GM13977 (cell line): ENCODE measurements at regions not wholly inside any gene's neighbourhood (a gene's known extent, or its start where the extent isn't known, plus 50 kb on each side); places are given as distances from the start of the nearest gene placed in this dataset.

Experiments used
- DNase-seq: peaks from one replicate; pipeline ENCODE4 v3.0.0; 2012; ENCODE audit warnings: low spot score
- in situ Hi-C: fragments of 300-500 bp; cut with MboI; formaldehyde crosslinking; loops from one replicate; pipeline ENCODE4 v1.12.0; 2022; ENCODE audit warnings: low sequenced_read_pairs, low pct_unique_long_range_greater_than_20kb, mixed read lengths, inconsistent platforms; ENCODE audit not compliant: unreplicated experiment
- TF ChIP-seq, protein P1 (sequence below): IDR thresholded peaks from 2 replicates; pipeline ENCODE4 v1.5.1; 2012; ENCODE audit warnings: mild to moderate bottlenecking, control low read depth; ENCODE audit not compliant: insufficient read depth; ENCODE audit errors: extremely low read depth, missing control alignments

- TF ChIP-seq, protein P1, sequence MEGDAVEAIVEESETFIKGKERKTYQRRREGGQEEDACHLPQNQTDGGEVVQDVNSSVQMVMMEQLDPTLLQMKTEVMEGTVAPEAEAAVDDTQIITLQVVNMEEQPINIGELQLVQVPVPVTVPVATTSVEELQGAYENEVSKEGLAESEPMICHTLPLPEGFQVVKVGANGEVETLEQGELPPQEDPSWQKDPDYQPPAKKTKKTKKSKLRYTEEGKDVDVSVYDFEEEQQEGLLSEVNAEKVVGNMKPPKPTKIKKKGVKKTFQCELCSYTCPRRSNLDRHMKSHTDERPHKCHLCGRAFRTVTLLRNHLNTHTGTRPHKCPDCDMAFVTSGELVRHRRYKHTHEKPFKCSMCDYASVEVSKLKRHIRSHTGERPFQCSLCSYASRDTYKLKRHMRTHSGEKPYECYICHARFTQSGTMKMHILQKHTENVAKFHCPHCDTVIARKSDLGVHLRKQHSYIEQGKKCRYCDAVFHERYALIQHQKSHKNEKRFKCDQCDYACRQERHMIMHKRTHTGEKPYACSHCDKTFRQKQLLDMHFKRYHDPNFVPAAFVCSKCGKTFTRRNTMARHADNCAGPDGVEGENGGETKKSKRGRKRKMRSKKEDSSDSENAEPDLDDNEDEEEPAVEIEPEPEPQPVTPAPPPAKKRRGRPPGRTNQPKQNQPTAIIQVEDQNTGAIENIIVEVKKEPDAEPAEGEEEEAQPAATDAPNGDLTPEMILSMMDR = no peak
- in situ Hi-C loops = no loop called here
- DNase-seq = no peak
These were observed 468.5 kb upstream of the FAT3 start for GRCh38 chr11:91755951-91756707.

- in situ Hi-C loops = no loop called here
- TF ChIP-seq, protein P1 = no peak
- no peak for DNase-seq
These were observed 469.1 kb upstream of the FAT3 start for GRCh38 chr11:91755526-91755925.

GRCh38 chr11:91749251-91749650 lies 475.4 kb upstream of the FAT3 start:
- in situ Hi-C loops = no loop called here
- no peak for DNase-seq
- TF ChIP-seq, protein P1 = no peak

GRCh38 chr11:91742155-91742554 lies 482.5 kb upstream of the FAT3 start:
- DNase-seq = no peak
- in situ Hi-C loops = no loop called here
- TF ChIP-seq, protein P1 = no peak

DNA sequence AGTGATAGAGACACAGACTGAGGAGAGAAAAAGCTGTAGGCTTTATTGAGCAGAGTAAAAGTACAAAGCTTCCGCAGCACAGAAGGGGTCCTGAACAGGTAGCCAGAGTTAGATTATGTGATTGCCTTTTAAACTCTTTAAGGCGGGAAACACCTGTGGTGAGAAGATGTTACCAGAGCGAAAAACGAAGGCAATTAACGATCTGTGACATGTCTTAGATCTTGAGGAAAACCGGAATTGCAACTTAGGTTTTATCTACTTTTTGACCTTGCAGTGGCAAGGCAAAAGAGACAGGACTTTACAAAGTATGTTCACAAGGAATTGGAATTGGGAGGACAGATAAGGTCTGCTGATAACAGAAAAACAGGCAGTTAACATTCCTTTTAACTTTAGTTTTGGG lies 493.6 kb upstream of the FAT3 start:
- TF ChIP-seq, protein P1 = no peak
- in situ Hi-C loops = no loop called here
- no peak for DNase-seq

GRCh38 chr11:91730620-91731019 lies 494.0 kb upstream of the FAT3 start:
- no peak for DNase-seq
- TF ChIP-seq, protein P1 = no peak
- in situ Hi-C loops = no loop called here
